ENCODE measurements at regions not wholly inside any gene's neighbourhood (a gene's known extent, or its start where the extent isn't known, plus 50 kb on each side); places are given as distances from the start of the nearest gene placed in this dataset.
"Not testable (repeated sequence)": the region's sequence is repeated elsewhere in the genome, so short reads cannot be mapped to it uniquely, and the experiment has no call there.

GRCh38 chr2:173573782-173574181 is 219.1 kb downstream of the CDCA7 start:
- not testable (repeated sequence) for TF ChIP-seq CTCF (IDR thresholded peaks at IDR 0.05); POLR2A (IDR thresholded peaks at IDR 0.05); POLR2AphosphoS5 (IDR thresholded peaks at IDR 0.05); EP300 (IDR thresholded peaks at IDR 0.05; ENCODE audit: low read depth)

All from transverse colon (tissue), 4 donors.